Right lung (tissue), 2 donors: ENCODE measurements at regions not wholly inside any gene's neighbourhood (a gene's known extent, or its start where the extent isn't known, plus 50 kb on each side); places are given as distances from the start of the nearest gene placed in this dataset.
"Not testable (repeated sequence)": the region's sequence is repeated elsewhere in the genome, so short reads cannot be mapped to it uniquely, and the experiment has no call there.

ENCODE experiments used
- DNase-seq, 2 donors: peaks; one replicate each; pipeline ENCODE4 v3.0.0-alpha.2; 2013

GRCh38 chr22:48780597-48781277, 1046.9 kb downstream of the BRD1 start:
- no peak for DNase-seq

GRCh38 chr22:48779661-48780596, 1047.7 kb downstream of the BRD1 start:
- no peak for DNase-seq

- DNase-seq: no peak
Measured at GRCh38 chr22:48779211-48779643, 1048.4 kb downstream of the BRD1 start.

- DNase-seq: no peak
Measured at GRCh38 chr22:48778308-48779195, 1049.1 kb downstream of the BRD1 start.

- DNase-seq: no peak
Measured at GRCh38 chr22:48772286-48772907, 1055.3 kb downstream of the BRD1 start.

GRCh38 chr22:48765595-48765994, 1062.1 kb downstream of the BRD1 start:
- no peak for DNase-seq

- no peak for DNase-seq
Measured at GRCh38 chr22:48761546-48761945, 1066.1 kb downstream of the BRD1 start.

- no peak for DNase-seq
Measured at GRCh38 chr22:48760481-48761390, 1066.9 kb downstream of the BRD1 start.

GRCh38 chr22:48758881-48759875, 1068.5 kb downstream of the BRD1 start:
- no peak for DNase-seq

GRCh38 chr22:48757985-48758561, 1069.6 kb downstream of the BRD1 start:
- DNase-seq: no peak

GRCh38 chr22:48757581-48757980, 1070.1 kb downstream of the BRD1 start:
- DNase-seq: no peak

GRCh38 chr22:48757135-48757534, 1070.5 kb downstream of the BRD1 start:
- DNase-seq: not testable (repeated sequence)

- DNase-seq: no peak
Measured at GRCh38 chr22:48756146-48757111, 1071.2 kb downstream of the BRD1 start.

GRCh38 chr22:48755059-48755949, 1072.4 kb downstream of the BRD1 start:
- no peak for DNase-seq

- no peak for DNase-seq
Measured at GRCh38 chr22:48754611-48755058, 1073.0 kb downstream of the BRD1 start.
